SK-N-SH treated with all-trans-retinoic acid at 6 μM for 48 hours (cell line): ENCODE measurements at regions not wholly inside any gene's neighbourhood (a gene's known extent, or its start where the extent isn't known, plus 50 kb on each side); places are given as distances from the start of the nearest gene placed in this dataset.

ENCODE experiments used
- ATAC-seq: fragments of 200-7000 bp; cut with Tn5 transposase; 3 replicates; pipeline ENCODE4 v1.9.1; 2020; ENCODE audit warnings: mild to moderate bottlenecking, moderate library complexity
- ARNTL ChIP-seq: fragments of 450-650 bp; formaldehyde crosslinking; IDR thresholded peaks from 2 replicates; pipeline ENCODE4 v1.5.0; 2020; ENCODE audit warnings: low read depth, mild to moderate bottlenecking, moderate library complexity, borderline replicate concordance
- BACH2 ChIP-seq: fragments of 250-450 bp; sonication (Bioruptor Pico); IDR thresholded peaks from 2 replicates; pipeline ENCODE4 v1.9.0; 2021; ENCODE audit warnings: mild to moderate bottlenecking, borderline replicate concordance
- CREB5 ChIP-seq: fragments of 250-450 bp; sonication (Bioruptor Pico); IDR thresholded peaks from 2 replicates; pipeline ENCODE4 v1.5.1; 2020; ENCODE audit warnings: low read depth, mild to moderate bottlenecking, moderate library complexity
- CSDC2 ChIP-seq: fragments of 250-450 bp; sonication (Bioruptor Pico); IDR thresholded peaks from 2 replicates; pipeline ENCODE4 v1.5.0; 2020; ENCODE audit warnings: mild to moderate bottlenecking, moderate library complexity
- CSRNP3 ChIP-seq: fragments of 250-450 bp; sonication (Bioruptor Pico); IDR thresholded peaks from 2 replicates; pipeline ENCODE4 v1.5.1; 2021; ENCODE audit warnings: mild to moderate bottlenecking, moderate library complexity
- GLIS3 ChIP-seq: fragments of 250-450 bp; sonication (Bioruptor Pico); IDR thresholded peaks from 2 replicates; pipeline ENCODE4 v1.5.0; 2020; ENCODE audit warnings: mild to moderate bottlenecking, moderate library complexity
- ISL1 ChIP-seq: fragments of 250-450 bp; sonication (Bioruptor Pico); IDR thresholded peaks from 2 replicates; pipeline ENCODE4 v2.1.2; 2022; ENCODE audit warnings: mild to moderate bottlenecking, moderate library complexity
- OSR1 ChIP-seq: fragments of 250-450 bp; sonication (Bioruptor Pico); IDR thresholded peaks from 2 replicates; pipeline ENCODE4 v1.8.0; 2022; ENCODE audit warnings: moderate library complexity, mild to moderate bottlenecking, inconsistent platforms
- POU6F1 ChIP-seq: fragments of 250-450 bp; sonication (Bioruptor Pico); IDR thresholded peaks from 2 replicates; pipeline ENCODE4 v1.8.0; 2021; ENCODE audit warnings: low read depth, mild to moderate bottlenecking, moderate library complexity, borderline replicate concordance
- RARB ChIP-seq: fragments of 250-450 bp; sonication (Bioruptor Pico); IDR thresholded peaks from 2 replicates; pipeline ENCODE4 v1.8.0; 2021; ENCODE audit warnings: mild to moderate bottlenecking, moderate library complexity
- SNAI2 ChIP-seq: fragments of 250-450 bp; sonication (Bioruptor Pico); IDR thresholded peaks from 2 replicates; pipeline ENCODE4 v1.5.0; 2020; ENCODE audit warnings: mild to moderate bottlenecking, moderate library complexity
- TOX ChIP-seq: fragments of 250-450 bp; sonication (Bioruptor Pico); IDR thresholded peaks from 2 replicates; pipeline ENCODE4 v1.8.0; 2021; ENCODE audit warnings: mild to moderate bottlenecking, moderate library complexity, borderline replicate concordance
- TSHZ2 ChIP-seq: fragments of 250-450 bp; sonication (Bioruptor Pico); IDR thresholded peaks from 2 replicates; pipeline ENCODE4 v1.5.0; 2020; ENCODE audit warnings: mild to moderate bottlenecking, moderate library complexity
- ZC3H10 ChIP-seq: fragments of 250-450 bp; sonication (Bioruptor Pico); IDR thresholded peaks from 2 replicates; pipeline ENCODE4 v1.5.1; 2021; ENCODE audit warnings: mild to moderate bottlenecking, moderate library complexity
- ZFP3 ChIP-seq: fragments of 250-450 bp; sonication (Bioruptor Pico); IDR thresholded peaks from 2 replicates; pipeline ENCODE4 v1.5.0; 2020; ENCODE audit warnings: mild to moderate bottlenecking, moderate library complexity
- ZFP30 ChIP-seq: fragments of 450-650 bp; formaldehyde crosslinking; IDR thresholded peaks from 2 replicates; pipeline ENCODE4 v1.5.0; 2022; ENCODE audit warnings: mild to moderate bottlenecking, moderate library complexity
- ZNF70 ChIP-seq: fragments of 450-650 bp; formaldehyde crosslinking; IDR thresholded peaks from 2 replicates; pipeline ENCODE4 v1.5.0; 2020; ENCODE audit warnings: mild to moderate bottlenecking, moderate library complexity
- ZNF8 ChIP-seq: fragments of 450-650 bp; formaldehyde crosslinking; IDR thresholded peaks from 2 replicates; pipeline ENCODE4 v1.5.0; 2020; ENCODE audit warnings: mild to moderate bottlenecking, moderate library complexity
- TF ChIP-seq, protein P1 (sequence below): fragments of 250-450 bp; sonication (Bioruptor Pico); IDR thresholded peaks from 2 replicates; pipeline ENCODE4 v1.8.0; 2020; ENCODE audit warnings: mild to moderate bottlenecking, moderate library complexity, borderline replicate concordance

DNA sequence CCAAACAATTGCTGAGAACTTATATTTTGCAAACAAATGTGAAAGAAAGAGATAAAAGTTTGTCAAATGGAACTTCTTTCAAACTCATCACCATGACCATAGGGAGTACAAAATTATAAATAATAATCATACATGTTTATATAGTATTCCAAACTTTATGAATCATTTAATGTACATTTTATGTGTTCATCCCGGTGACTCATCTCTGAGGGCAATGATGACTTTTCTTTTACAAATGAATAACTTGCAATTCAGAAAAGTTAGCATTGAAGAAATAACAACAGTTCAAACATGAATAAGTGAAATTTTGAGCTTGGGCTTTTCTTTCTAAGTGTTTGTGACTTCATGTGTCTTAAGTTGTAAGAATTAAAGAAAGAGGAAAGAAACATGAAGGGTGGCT, 66.3 kb upstream of the CDH8 start:
- TF ChIP-seq ZNF8 (CRISPR knock-in tag) = no peak
- TF ChIP-seq ARNTL (CRISPR knock-in tag) = no peak
- no peak for TF ChIP-seq TOX (CRISPR knock-in tag)
- TF ChIP-seq ISL1 = no peak
- TF ChIP-seq RARB (CRISPR knock-in tag) = no peak
- no peak for TF ChIP-seq POU6F1 (CRISPR knock-in tag)
- TF ChIP-seq, protein P1, sequence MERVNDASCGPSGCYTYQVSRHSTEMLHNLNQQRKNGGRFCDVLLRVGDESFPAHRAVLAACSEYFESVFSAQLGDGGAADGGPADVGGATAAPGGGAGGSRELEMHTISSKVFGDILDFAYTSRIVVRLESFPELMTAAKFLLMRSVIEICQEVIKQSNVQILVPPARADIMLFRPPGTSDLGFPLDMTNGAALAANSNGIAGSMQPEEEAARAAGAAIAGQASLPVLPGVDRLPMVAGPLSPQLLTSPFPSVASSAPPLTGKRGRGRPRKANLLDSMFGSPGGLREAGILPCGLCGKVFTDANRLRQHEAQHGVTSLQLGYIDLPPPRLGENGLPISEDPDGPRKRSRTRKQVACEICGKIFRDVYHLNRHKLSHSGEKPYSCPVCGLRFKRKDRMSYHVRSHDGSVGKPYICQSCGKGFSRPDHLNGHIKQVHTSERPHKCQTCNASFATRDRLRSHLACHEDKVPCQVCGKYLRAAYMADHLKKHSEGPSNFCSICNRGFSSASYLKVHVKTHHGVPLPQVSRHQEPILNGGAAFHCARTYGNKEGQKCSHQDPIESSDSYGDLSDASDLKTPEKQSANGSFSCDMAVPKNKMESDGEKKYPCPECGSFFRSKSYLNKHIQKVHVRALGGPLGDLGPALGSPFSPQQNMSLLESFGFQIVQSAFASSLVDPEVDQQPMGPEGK (CRISPR knock-in tag) = no peak
- no peak for TF ChIP-seq ZFP30
- no peak for TF ChIP-seq CSRNP3 (CRISPR knock-in tag)
- TF ChIP-seq OSR1 (CRISPR knock-in tag) = no peak
- TF ChIP-seq SNAI2 (CRISPR knock-in tag) = no peak
- TF ChIP-seq BACH2 (CRISPR knock-in tag) = no peak
- no peak for TF ChIP-seq ZC3H10 (CRISPR knock-in tag)
- TF ChIP-seq ZNF70 (CRISPR knock-in tag) = no peak
- no peak for TF ChIP-seq TSHZ2
- no peak for ATAC-seq

GRCh38 chr16:62100651-62101050, 64.4 kb upstream of the CDH8 start:
- ATAC-seq = no peak
- no peak for TF ChIP-seq CSRNP3 (CRISPR knock-in tag)
- no peak for TF ChIP-seq TOX (CRISPR knock-in tag)
- no peak for TF ChIP-seq POU6F1 (CRISPR knock-in tag)
- no peak for TF ChIP-seq CSDC2 (CRISPR knock-in tag)
- no peak for TF ChIP-seq CREB5 (CRISPR knock-in tag)
- TF ChIP-seq ZFP3 (CRISPR knock-in tag) = no peak
- no peak for TF ChIP-seq ZNF70 (CRISPR knock-in tag)
- TF ChIP-seq ARNTL (CRISPR knock-in tag) = no peak
- TF ChIP-seq BACH2 (CRISPR knock-in tag) = no peak
- TF ChIP-seq, protein P1 (CRISPR knock-in tag) = no peak
- TF ChIP-seq ZFP30 = no peak
- TF ChIP-seq OSR1 (CRISPR knock-in tag) = no peak
- no peak for TF ChIP-seq GLIS3 (CRISPR knock-in tag)
